ENCODE measurements at regions not wholly inside any gene's neighbourhood (a gene's known extent, or its start where the extent isn't known, plus 50 kb on each side); places are given as distances from the start of the nearest gene placed in this dataset.
A peak's percentile ranks its signal among the peaks of the same experiment; 100 is the strongest.
"Not testable (repeated sequence)": the region's sequence is repeated elsewhere in the genome, so short reads cannot be mapped to it uniquely, and the experiment has no call there.

- Mint-ChIP-seq H3K36me3 (ENCODE audit: insufficient read depth in 2 of 2) (peaks cover 2 to 13% of the 10 kb centered on the region in 2 donors), H3K9me3 (peaks cover 2 to 4% of the 10 kb centered on the region in 2 donors), H3K4me3 (no peak overlapping the region), H3K27me3 (ENCODE audit: low read depth) (no peaks in the 10 kb centered on the region), H3K27ac (no peak overlapping the region), H3K4me1 (ENCODE audit: low read depth) (peaks cover 6% of the 10 kb centered on the region)
- DNase-seq = no peak
- no peak for ATAC-seq (replicated peaks in 1 of 2)
These were observed 523.6 kb upstream of the DAB2 start for GRCh38 chr5:39948341-39948740.

DNA sequence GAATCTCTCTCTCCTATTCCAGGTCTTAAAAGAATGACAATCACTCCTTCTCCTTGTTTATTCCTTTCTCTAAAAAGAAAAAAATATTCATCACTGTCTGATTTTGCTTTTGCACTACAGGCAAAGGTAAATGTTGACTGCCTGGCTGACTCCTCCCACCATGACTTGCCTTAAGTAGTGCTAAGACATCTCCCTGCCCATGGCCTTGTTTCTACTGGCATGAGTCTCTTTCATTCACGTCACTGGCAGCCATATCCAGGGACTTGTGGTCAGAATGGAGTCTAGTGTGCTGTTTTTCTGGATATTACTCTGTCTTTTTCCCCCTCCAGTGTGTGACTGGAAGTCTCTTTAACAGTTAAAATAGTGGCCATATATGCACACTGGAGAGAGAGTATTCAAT lies 522.9 kb upstream of the DAB2 start:
- DNase-seq (no peak), ATAC-seq (replicated peaks in 1 of 2) (peak in 1 of 2 donors; percentile 67)
- Mint-ChIP-seq H3K27me3 (ENCODE audit: low read depth) (no peaks in the 10 kb centered on the region), H3K9me3 (peaks cover 2 to 4% of the 10 kb centered on the region in 2 donors), H3K36me3 (ENCODE audit: insufficient read depth in 2 of 2) (peaks cover 2 to 9% of the 10 kb centered on the region in 2 donors), H3K27ac (no peak overlapping the region), H3K4me1 (ENCODE audit: low read depth) (peaks cover 6% of the 10 kb centered on the region), H3K4me3 (no peak overlapping the region)

- H3K36me3 Mint-ChIP-seq (ENCODE audit: insufficient read depth in 2 of 2) = peaks cover 2 to 4% of the 10 kb centered on the region in 2 donors
- ATAC-seq (replicated peaks in 1 of 2) (no peak), DNase-seq (no peak)
- peaks cover 6% of the 10 kb centered on the region for H3K4me1 Mint-ChIP-seq (ENCODE audit: low read depth)
- H3K27me3 Mint-ChIP-seq (ENCODE audit: low read depth) = no peaks in the 10 kb centered on the region
- H3K4me3 Mint-ChIP-seq = no peak overlapping the region
- no peak overlapping the region for H3K27ac Mint-ChIP-seq
- H3K9me3 Mint-ChIP-seq = peaks cover 2% of the 10 kb centered on the region in 2 donors
These were observed 521.7 kb upstream of the DAB2 start for GRCh38 chr5:39946356-39947045.

DNA sequence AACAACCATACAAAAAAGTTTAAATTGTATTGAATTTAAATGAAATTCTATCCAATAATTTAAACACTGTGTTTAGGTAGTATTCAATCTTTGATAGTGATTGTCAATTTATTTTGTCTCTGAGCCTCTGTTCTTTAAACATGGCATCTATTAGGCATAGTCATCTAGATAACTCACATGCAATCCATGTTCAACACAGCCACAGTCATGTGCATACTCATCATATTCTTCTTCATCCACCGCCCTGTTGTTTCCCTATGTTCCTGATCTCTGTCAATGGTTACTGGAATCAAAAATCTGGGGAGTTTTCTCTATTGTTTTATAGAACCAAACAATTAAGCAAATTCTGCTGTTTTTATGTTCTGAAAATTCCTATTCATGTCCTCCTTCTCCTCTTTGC lies 521.1 kb upstream of the DAB2 start:
- H3K27ac Mint-ChIP-seq = no peak overlapping the region
- no peak for DNase-seq
- H3K4me1 Mint-ChIP-seq (ENCODE audit: low read depth) = peaks cover 6% of the 10 kb centered on the region
- no peaks in the 10 kb centered on the region for H3K27me3 Mint-ChIP-seq (ENCODE audit: low read depth)
- H3K4me3 Mint-ChIP-seq = no peak overlapping the region
- no peak for ATAC-seq (replicated peaks in 1 of 2)
- H3K36me3 Mint-ChIP-seq (ENCODE audit: insufficient read depth in 2 of 2) = peaks cover under 1 to 3% of the 10 kb centered on the region in 2 donors
- no peaks in the 10 kb centered on the region for H3K9me3 Mint-ChIP-seq

DNA sequence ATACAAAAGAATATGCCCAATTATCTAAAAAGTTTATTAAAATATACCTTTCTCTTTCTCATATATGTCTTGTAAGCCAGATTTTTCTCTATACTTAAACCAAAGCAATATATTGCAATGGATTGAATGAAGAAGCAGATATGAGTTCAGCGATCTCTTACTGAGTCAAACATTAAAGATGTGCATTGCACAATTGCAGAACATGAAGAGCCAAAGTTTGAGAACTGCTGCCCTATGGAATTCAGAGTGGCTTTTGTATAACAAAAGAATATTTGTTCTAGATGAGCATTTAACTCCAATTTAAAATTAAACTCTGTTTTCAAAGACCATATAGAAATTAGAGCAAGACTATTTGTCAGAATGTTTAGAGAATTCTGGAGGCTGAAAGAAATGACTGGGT lies 519.0 kb upstream of the DAB2 start:
- Mint-ChIP-seq H3K9me3 (peaks cover 2% of the 10 kb centered on the region in 2 donors), H3K4me1 (ENCODE audit: low read depth) (peaks cover 1% of the 10 kb centered on the region), H3K4me3 (no peak overlapping the region), H3K27ac (no peak overlapping the region), H3K27me3 (ENCODE audit: low read depth) (no peaks in the 10 kb centered on the region), H3K36me3 (ENCODE audit: insufficient read depth in 2 of 2) (no peaks in the 10 kb centered on the region)
- ATAC-seq (replicated peaks in 1 of 2) = no peak
- no peak for DNase-seq

DNA sequence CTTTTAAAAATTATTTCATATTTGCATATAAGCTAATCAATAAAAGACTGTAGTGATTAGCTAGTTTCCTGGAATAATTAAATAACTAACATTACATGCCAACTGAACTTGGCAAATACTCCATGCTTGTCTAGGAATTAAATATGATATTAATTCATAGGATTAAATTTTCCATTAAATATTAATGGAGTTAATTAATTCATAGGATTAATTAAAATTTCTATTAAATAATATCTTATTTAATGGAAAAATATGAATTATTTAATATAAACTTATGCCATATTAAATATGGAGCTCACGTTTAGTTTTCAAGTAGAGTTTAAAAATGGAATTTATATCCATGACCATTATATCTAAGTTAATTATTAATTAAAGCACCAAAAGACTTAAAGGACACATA lies 517.8 kb upstream of the DAB2 start:
- Mint-ChIP-seq H3K9me3 (peaks cover 2% of the 10 kb centered on the region in 2 donors), H3K4me3 (no peak overlapping the region), H3K27ac (no peak overlapping the region), H3K36me3 (ENCODE audit: insufficient read depth in 2 of 2) (no peaks in the 10 kb centered on the region), H3K27me3 (ENCODE audit: low read depth) (no peaks in the 10 kb centered on the region), H3K4me1 (ENCODE audit: low read depth) (no peaks in the 10 kb centered on the region)
- ATAC-seq (replicated peaks in 1 of 2) (no peak), DNase-seq (no peak)

GRCh38 chr5:39941416-39941815 lies 516.6 kb upstream of the DAB2 start:
- ATAC-seq (replicated peaks in 1 of 2) = no peak
- peaks cover 2% of the 10 kb centered on the region in 2 donors for H3K9me3 Mint-ChIP-seq
- no peaks in the 10 kb centered on the region for H3K4me1 Mint-ChIP-seq (ENCODE audit: low read depth)
- no peak for DNase-seq
- H3K36me3 Mint-ChIP-seq (ENCODE audit: insufficient read depth in 2 of 2) = no peaks in the 10 kb centered on the region
- H3K27ac Mint-ChIP-seq = no peak overlapping the region
- peaks cover 6% of the 10 kb centered on the region for H3K27me3 Mint-ChIP-seq (ENCODE audit: low read depth)
- no peak overlapping the region for H3K4me3 Mint-ChIP-seq

GRCh38 chr5:39934830-39935229 lies 510.1 kb upstream of the DAB2 start:
- peaks cover 44% of the 10 kb centered on the region for H3K27me3 Mint-ChIP-seq (ENCODE audit: low read depth)

GRCh38 chr5:39933061-39933460 lies 508.3 kb upstream of the DAB2 start:
- ATAC-seq (replicated peaks in 1 of 2) (no peak), DNase-seq (no peak)
- no peaks in the 10 kb centered on the region for H3K36me3 Mint-ChIP-seq (ENCODE audit: insufficient read depth in 2 of 2)
- H3K27me3 Mint-ChIP-seq (ENCODE audit: low read depth) = peaks cover 59% of the 10 kb centered on the region
- H3K4me3 Mint-ChIP-seq = no peak overlapping the region
- peaks cover 7% of the 10 kb centered on the region for H3K4me1 Mint-ChIP-seq (ENCODE audit: low read depth)
- peaks cover 0 to 1% of the 10 kb centered on the region in 2 donors for H3K9me3 Mint-ChIP-seq
- H3K27ac Mint-ChIP-seq = no peak overlapping the region

More at GRCh38 chr5:39934830-39935229, 510.1 kb upstream of the DAB2 start:
- H3K27ac Mint-ChIP-seq = no peak overlapping the region
- DNase-seq (no peak), ATAC-seq (replicated peaks in 1 of 2) (no peak)
- no peaks in the 10 kb centered on the region for H3K36me3 Mint-ChIP-seq (ENCODE audit: insufficient read depth in 2 of 2)
- no peak overlapping the region for H3K4me3 Mint-ChIP-seq
- H3K9me3 Mint-ChIP-seq = peaks cover 1 to 3% of the 10 kb centered on the region in 2 donors
- H3K4me1 Mint-ChIP-seq (ENCODE audit: low read depth) = peaks cover 7% of the 10 kb centered on the region

DNA sequence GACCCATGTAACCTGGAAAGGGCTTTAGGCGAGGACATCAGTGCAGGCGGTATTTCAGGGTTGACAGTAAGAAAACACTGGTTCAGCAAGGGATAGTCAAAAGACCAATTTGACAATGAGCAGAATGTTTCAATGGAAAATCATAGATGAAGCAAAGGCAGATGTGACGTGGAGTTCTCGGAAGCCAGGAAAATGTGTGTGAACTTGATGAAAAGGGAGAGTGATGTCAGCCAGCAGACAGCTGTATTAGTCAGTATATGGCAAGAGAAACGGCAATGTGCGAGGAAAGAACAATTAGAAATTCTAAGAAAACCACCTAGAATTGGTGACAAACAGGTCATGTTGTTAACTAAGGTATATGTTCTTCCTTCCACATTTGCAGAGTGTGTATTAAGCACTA lies 503.9 kb upstream of the DAB2 start:
- H3K4me1 Mint-ChIP-seq (ENCODE audit: low read depth) = peaks cover 7% of the 10 kb centered on the region
- no peak overlapping the region for H3K27ac Mint-ChIP-seq
- no peaks in the 10 kb centered on the region for H3K36me3 Mint-ChIP-seq (ENCODE audit: insufficient read depth in 2 of 2)
- no peak for ATAC-seq (replicated peaks in 1 of 2)
- no peak for DNase-seq
- H3K9me3 Mint-ChIP-seq = peaks cover 0 to 1% of the 10 kb centered on the region in 2 donors
- no peak overlapping the region for H3K4me3 Mint-ChIP-seq
- peaks cover 50% of the 10 kb centered on the region for H3K27me3 Mint-ChIP-seq (ENCODE audit: low read depth)

- DNase-seq = no peak
- no peaks in the 10 kb centered on the region for H3K36me3 Mint-ChIP-seq (ENCODE audit: insufficient read depth in 2 of 2)
- H3K4me1 Mint-ChIP-seq (ENCODE audit: low read depth) = no peaks in the 10 kb centered on the region
- no peaks in the 10 kb centered on the region for H3K27me3 Mint-ChIP-seq (ENCODE audit: low read depth)
- ATAC-seq (replicated peaks in 1 of 2) = no peak
- H3K27ac Mint-ChIP-seq = no peak overlapping the region
- peaks cover 2% of the 10 kb centered on the region in 2 donors for H3K9me3 Mint-ChIP-seq
- no peak overlapping the region for H3K4me3 Mint-ChIP-seq
These were observed 495.1 kb upstream of the DAB2 start for GRCh38 chr5:39919876-39920275.

DNA sequence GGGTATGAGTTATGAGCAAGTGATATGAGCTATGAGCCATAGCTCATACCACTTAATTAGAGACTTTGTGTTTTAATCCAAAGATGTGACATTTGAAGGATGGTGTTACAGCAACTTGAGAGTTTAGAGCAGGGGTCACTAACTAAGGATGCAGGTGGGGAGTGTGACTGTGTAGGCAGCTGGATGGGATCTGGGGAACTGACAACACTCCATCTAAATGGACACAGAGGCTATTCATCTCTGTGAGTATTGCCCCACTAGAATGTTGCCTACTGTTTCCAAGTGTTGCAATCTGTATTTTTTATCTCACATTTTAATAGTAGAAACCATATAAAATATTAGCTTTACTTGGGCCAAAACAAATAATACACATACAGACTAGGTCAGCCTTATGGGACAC lies 488.1 kb upstream of the DAB2 start:
- Mint-ChIP-seq H3K9me3 (peaks cover 2 to 4% of the 10 kb centered on the region in 2 donors), H3K4me1 (ENCODE audit: low read depth) (no peaks in the 10 kb centered on the region), H3K36me3 (ENCODE audit: insufficient read depth in 2 of 2) (no peaks in the 10 kb centered on the region), H3K4me3 (no peak overlapping the region), H3K27ac (no peak overlapping the region), H3K27me3 (ENCODE audit: low read depth) (peaks cover 17% of the 10 kb centered on the region)
- DNase-seq (no peak), ATAC-seq (replicated peaks in 1 of 2) (no peak)

- ATAC-seq (replicated peaks in 1 of 2); H3K27ac Mint-ChIP-seq; H3K9me3 Mint-ChIP-seq; DNase-seq; H3K27me3 Mint-ChIP-seq (ENCODE audit: low read depth); H3K36me3 Mint-ChIP-seq (ENCODE audit: insufficient read depth in 2 of 2); H3K4me3 Mint-ChIP-seq; H3K4me1 Mint-ChIP-seq (ENCODE audit: low read depth): not testable (repeated sequence)
These were observed 482.6 kb upstream of the DAB2 start for GRCh38 chr5:39907267-39907951.

DNA sequence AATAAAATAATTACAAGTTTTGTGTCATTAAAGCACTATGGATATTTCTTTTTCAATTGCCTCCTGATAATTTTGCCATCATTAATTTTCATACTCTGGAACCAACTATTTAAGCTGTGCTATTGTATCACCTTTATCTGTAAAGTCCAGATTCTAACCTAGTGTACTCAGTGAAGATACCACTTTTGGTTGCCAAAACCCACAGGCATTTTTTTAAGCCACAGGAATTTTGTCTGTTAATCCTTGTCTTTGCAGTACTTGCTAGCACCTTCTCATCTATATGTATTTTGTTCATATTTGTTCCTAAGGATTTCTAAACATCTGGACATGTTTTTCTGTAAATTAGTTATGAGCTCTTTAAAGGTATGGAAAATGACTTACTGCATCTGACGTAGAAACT lies 481.4 kb upstream of the DAB2 start:
- DNase-seq (no peak), ATAC-seq (replicated peaks in 1 of 2) (no peak)
- no peaks in the 10 kb centered on the region for H3K4me1 Mint-ChIP-seq (ENCODE audit: low read depth)
- peaks cover 0 to 3% of the 10 kb centered on the region in 2 donors for H3K9me3 Mint-ChIP-seq
- H3K36me3 Mint-ChIP-seq (ENCODE audit: insufficient read depth in 2 of 2) = no peaks in the 10 kb centered on the region
- H3K27me3 Mint-ChIP-seq (ENCODE audit: low read depth) = peaks cover 11% of the 10 kb centered on the region
- no peak overlapping the region for H3K27ac Mint-ChIP-seq
- H3K4me3 Mint-ChIP-seq = no peak overlapping the region

All from activated T-cell treated with anti-CD3 and anti-CD28 coated beads, Interleukin-2, amount 50 U/mL, for 72 hours (primary cell).